Esophagus muscularis mucosa (tissue), 4 donors: ENCODE measurements at regions not wholly inside any gene's neighbourhood (a gene's known extent, or its start where the extent isn't known, plus 50 kb on each side); places are given as distances from the start of the nearest gene placed in this dataset.

Source experiments
- DNase-seq: peaks from one replicate; pipeline ENCODE4 v3.0.0-alpha.2; 2017; ENCODE audit errors: extremely low spot score
- H3K27ac ChIP-seq, 4 donors: fragments of 200-600 bp; sonication (generic); replicated peaks in 1 of 4; 1 replicate in 3 of 4; 2 replicates in 1 of 4; pipeline ENCODE4 v1.5.1; 2016 to 2019; ENCODE audit warnings: mild to moderate bottlenecking in 1 of 4
- H3K27me3 ChIP-seq, 4 donors: fragments of 200-600 bp; sonication (generic); one replicate each; pipeline versions ENCODE4 v1.5.1 to v1.6.0; 2016 to 2019
- H3K36me3 ChIP-seq, 4 donors: fragments of 200-600 bp; sonication (generic); one replicate each; pipeline ENCODE4 v1.5.1; 2016 to 2019
- H3K4me1 ChIP-seq, 4 donors: fragments of 200-600 bp; sonication (generic); one replicate each; pipeline ENCODE4 v1.5.1; 2016 to 2019
- H3K4me3 ChIP-seq, 4 donors: fragments of 200-600 bp; sonication (generic); 1 replicate in 2 of 4; 2 replicates in 2 of 4; pipeline ENCODE4 v1.5.1; 2016 to 2019; ENCODE audit warnings: mild to moderate bottlenecking in 4 of 4, moderate library complexity in 1 of 4
- H3K9me3 ChIP-seq, 4 donors: fragments of 200-600 bp; sonication (generic); 1 replicate in 3 of 4; 2 replicates in 1 of 4; pipeline ENCODE4 v1.5.1; 2016 to 2019
- CTCF ChIP-seq, 3 experiments: fragments of 200-600 bp in 2 of 3; fragments of 450-650 bp in 1 of 3; sonication (generic) in 2 of 3; IDR thresholded peaks; one replicate each; pipeline ENCODE4 v1.5.1; 2017 to 2019; ENCODE audit warnings: antibody characterized with exemption in 3 of 3, mild to moderate bottlenecking in 2 of 3, moderate library complexity in 1 of 3
- EP300 ChIP-seq: sonication (generic); formaldehyde crosslinking; IDR thresholded peaks from one replicate; pipeline ENCODE4 v1.6.1; 2017; ENCODE audit warnings: antibody characterized with exemption
- POLR2A ChIP-seq: fragments of 450-650 bp; IDR thresholded peaks from one replicate; pipeline ENCODE4 v1.6.1; 2017; ENCODE audit warnings: antibody characterized with exemption, moderate library complexity, mild to moderate bottlenecking, low read depth
- POLR2AphosphoS5 ChIP-seq, 2 donors: sonication (generic); formaldehyde crosslinking; IDR thresholded peaks; one replicate each; pipeline ENCODE4 v1.6.1; 2017; ENCODE audit warnings: antibody characterized with exemption in 2 of 2
- WGBS: methylation state at CpG from one replicate; pipeline ENCODE4 v1.1.5; 2018; 5-methylcytosine and 5-hydroxymethylcytosine counted together
- intact Hi-C: fragments of 100-400 bp; cut with DNase I; formaldehyde crosslinking; loops from one replicate; pipeline ENCODE4 v1.15.1; 2023

GRCh38 chr4:126740687-126741086 lies 892.1 kb upstream of the INTU start:
- Histone ChIP-seq H3K27ac (no peak overlapping the region), H3K36me3 (no peaks in the 10 kb centered on the region), H3K4me3 (no peak overlapping the region), H3K4me1 (peaks cover 0 to 10% (median 0%) of the 10 kb centered on the region in 4 donors), H3K9me3 (peaks cover 1 to 8% (median 3%) of the 10 kb centered on the region in 4 donors), H3K27me3 (no peaks in the 10 kb centered on the region)
- TF ChIP-seq POLR2AphosphoS5 (IDR thresholded peaks at IDR 0.05): no peak
- TF ChIP-seq CTCF (IDR thresholded peaks at IDR 0.05): no peak
- no peak for TF ChIP-seq POLR2A
- TF ChIP-seq EP300: no peak
- WGBS: 97% methylated on average over 6 of the region's 6 CpGs
- no peak for DNase-seq
- intact Hi-C loops: no loop called here

- no peak overlapping the region for H3K27ac ChIP-seq
Observed at GRCh38 chr4:126742048-126742447, 890.7 kb upstream of the INTU start.

GRCh38 chr4:126742885-126743284 lies 889.9 kb upstream of the INTU start:
- peaks cover 3 to 14% (median 11%) of the 10 kb centered on the region in 4 donors for H3K9me3 ChIP-seq
- H3K27me3 ChIP-seq: no peaks in the 10 kb centered on the region
- DNase-seq: no peak
- intact Hi-C loops: no loop called here
- no peak overlapping the region for H3K27ac ChIP-seq
- no peak for TF ChIP-seq POLR2A
- TF ChIP-seq CTCF (IDR thresholded peaks at IDR 0.05): no peak
- no peak for TF ChIP-seq EP300
- no peak for TF ChIP-seq POLR2AphosphoS5 (IDR thresholded peaks at IDR 0.05)
- H3K4me1 ChIP-seq: peaks cover 0 to 10% (median 0%) of the 10 kb centered on the region in 4 donors
- H3K4me3 ChIP-seq: no peak overlapping the region
- no peaks in the 10 kb centered on the region for H3K36me3 ChIP-seq
- WGBS: 90% methylated on average over 1 of the region's 1 CpG

More at GRCh38 chr4:126742048-126742447, 890.7 kb upstream of the INTU start:
- 76% methylated on average over 3 of the region's 3 CpGs for WGBS
- no peaks in the 10 kb centered on the region for H3K27me3 ChIP-seq
- peaks cover 0 to 10% (median 0%) of the 10 kb centered on the region in 4 donors for H3K4me1 ChIP-seq
- TF ChIP-seq POLR2A (no peak), CTCF (IDR thresholded peaks at IDR 0.05) (no peak), EP300 (no peak), POLR2AphosphoS5 (IDR thresholded peaks at IDR 0.05) (no peak)
- peaks cover 3 to 14% (median 11%) of the 10 kb centered on the region in 4 donors for H3K9me3 ChIP-seq
- no peaks in the 10 kb centered on the region for H3K36me3 ChIP-seq
- H3K4me3 ChIP-seq: no peak overlapping the region
- intact Hi-C loops: no loop called here
- no peak for DNase-seq

- no peaks in the 10 kb centered on the region for H3K36me3 ChIP-seq
- DNase-seq: no peak
- intact Hi-C loops: no loop called here
- H3K4me3 ChIP-seq: no peak overlapping the region
- no peaks in the 10 kb centered on the region for H3K4me1 ChIP-seq
- no peak overlapping the region for H3K27ac ChIP-seq
- TF ChIP-seq EP300: no peak
- TF ChIP-seq POLR2A: no peak
- TF ChIP-seq CTCF (IDR thresholded peaks at IDR 0.05): no peak
- TF ChIP-seq POLR2AphosphoS5 (IDR thresholded peaks at IDR 0.05): no peak
- peaks cover 3 to 14% (median 11%) of the 10 kb centered on the region in 4 donors for H3K9me3 ChIP-seq
- WGBS: 89% methylated on average over 3 of the region's 3 CpGs
- no peaks in the 10 kb centered on the region for H3K27me3 ChIP-seq
Observed at GRCh38 chr4:126748736-126749135, 884.0 kb upstream of the INTU start.

DNA sequence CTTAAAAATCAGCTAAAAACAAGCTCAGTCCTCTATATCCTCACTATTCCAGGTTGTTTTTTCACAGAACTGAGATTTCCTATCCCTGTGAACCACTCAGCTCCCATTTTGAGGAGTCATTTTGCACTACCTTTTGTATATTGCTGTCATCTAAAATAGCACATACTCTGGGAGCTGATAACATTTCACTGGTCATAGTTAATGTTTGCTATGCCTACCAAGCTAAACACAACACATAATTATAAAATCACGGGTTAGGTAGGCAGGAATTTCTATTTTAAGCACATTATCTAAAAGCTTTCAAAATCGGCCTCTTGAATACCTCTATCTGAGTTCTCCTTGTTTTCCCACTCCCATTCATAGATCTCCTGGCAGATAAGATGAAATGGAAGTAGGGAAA lies 882.0 kb upstream of the INTU start:
- Histone ChIP-seq H3K27me3 (no peaks in the 10 kb centered on the region), H3K4me3 (no peak overlapping the region), H3K9me3 (peaks cover 0 to 11% (median 5%) of the 10 kb centered on the region in 4 donors), H3K27ac (no peak overlapping the region), H3K4me1 (no peaks in the 10 kb centered on the region), H3K36me3 (no peaks in the 10 kb centered on the region)
- WGBS: 53% methylated on average over 2 of the region's 2 CpGs
- no peak for DNase-seq
- intact Hi-C loops: no loop called here
- TF ChIP-seq EP300 (no peak), POLR2AphosphoS5 (IDR thresholded peaks at IDR 0.05) (no peak), POLR2A (no peak), CTCF (IDR thresholded peaks at IDR 0.05) (no peak)
